ENCODE measurements at regions not wholly inside any gene's neighbourhood (a gene's known extent, or its start where the extent isn't known, plus 50 kb on each side); places are given as distances from the start of the nearest gene placed in this dataset.

- TF ChIP-seq CTCF (IDR thresholded peaks at IDR 0.05; ENCODE audit: insufficient read depth, low read length, missing control alignments) = no peak
- H3K4me3 ChIP-seq (ENCODE audit: low read depth, low read length) = no peak overlapping the region
- ChIA-PET POLR2A (no interaction called here), CTCF (no interaction called here)
- DNase-seq (ENCODE audit: low read depth, low spot score) = no peak
These were observed 728.9 kb downstream of the JRKL start for GRCh38 chr11:97118614-97119200.

GRCh38 chr11:97123237-97123636 is 733.4 kb downstream of the JRKL start:
- POLR2A ChIA-PET = no interaction called here
- CTCF ChIA-PET = no interaction called here
- TF ChIP-seq CTCF (IDR thresholded peaks at IDR 0.05; ENCODE audit: insufficient read depth, low read length, missing control alignments) = no peak
- no peak for DNase-seq (ENCODE audit: low read depth, low spot score)
- H3K4me3 ChIP-seq (ENCODE audit: low read depth, low read length) = no peak overlapping the region

GRCh38 chr11:97136067-97136466 is 746.3 kb downstream of the JRKL start:
- POLR2A ChIA-PET = no interaction called here
- no peak for TF ChIP-seq CTCF (IDR thresholded peaks at IDR 0.05; ENCODE audit: insufficient read depth, low read length, missing control alignments)

GRCh38 chr11:97140885-97141494 is 751.2 kb downstream of the JRKL start:
- POLR2A ChIA-PET = no interaction called here

More at GRCh38 chr11:97136067-97136466, 746.3 kb downstream of the JRKL start:
- no peak for DNase-seq (ENCODE audit: low read depth, low spot score)
- no peak overlapping the region for H3K4me3 ChIP-seq (ENCODE audit: low read depth, low read length)
- CTCF ChIA-PET = no interaction called here

GRCh38 chr11:97143463-97143862 is 753.6 kb downstream of the JRKL start:
- ChIA-PET POLR2A (no interaction called here), CTCF (no interaction called here)
- no peak for TF ChIP-seq CTCF (IDR thresholded peaks at IDR 0.05; ENCODE audit: insufficient read depth, low read length, missing control alignments)
- no peak overlapping the region for H3K4me3 ChIP-seq (ENCODE audit: low read depth, low read length)
- no peak for DNase-seq (ENCODE audit: low read depth, low spot score)

More at GRCh38 chr11:97140885-97141494, 751.2 kb downstream of the JRKL start:
- no peak for TF ChIP-seq CTCF (IDR thresholded peaks at IDR 0.05; ENCODE audit: insufficient read depth, low read length, missing control alignments)
- no peak overlapping the region for H3K4me3 ChIP-seq (ENCODE audit: low read depth, low read length)
- CTCF ChIA-PET = no interaction called here
- no peak for DNase-seq (ENCODE audit: low read depth, low spot score)

- ChIA-PET CTCF (no interaction called here), POLR2A (no interaction called here)
- no peak for DNase-seq (ENCODE audit: low read depth, low spot score)
- no peak for TF ChIP-seq CTCF (IDR thresholded peaks at IDR 0.05; ENCODE audit: insufficient read depth, low read length, missing control alignments)
- H3K4me3 ChIP-seq (ENCODE audit: low read depth, low read length) = no peak overlapping the region
These were observed 759.9 kb downstream of the JRKL start for GRCh38 chr11:97149741-97150140.
